ENCODE measurements at regions not wholly inside any gene's neighbourhood (a gene's known extent, or its start where the extent isn't known, plus 50 kb on each side); places are given as distances from the start of the nearest gene placed in this dataset.

DNA sequence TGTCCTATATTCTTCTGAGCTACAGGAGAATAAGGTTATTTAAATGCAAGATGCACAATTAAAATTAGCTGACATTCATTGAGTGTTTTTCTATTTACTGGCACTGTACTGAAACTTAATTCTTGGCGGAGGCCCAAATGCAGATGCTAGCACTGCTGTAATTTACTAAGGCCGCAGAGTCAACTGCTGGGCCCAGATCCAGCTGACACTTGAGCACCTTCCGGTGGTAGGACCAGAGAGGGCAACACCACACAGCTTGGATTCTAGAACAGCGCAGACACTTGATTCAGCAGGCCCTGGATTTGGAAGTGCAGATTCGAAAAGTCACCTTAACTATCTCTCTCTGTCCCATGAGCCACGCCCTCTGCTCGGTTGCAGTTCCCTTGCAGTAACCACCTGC lies 228.6 kb upstream of the TMEM72 start:
- TF ChIP-seq, protein P1, sequence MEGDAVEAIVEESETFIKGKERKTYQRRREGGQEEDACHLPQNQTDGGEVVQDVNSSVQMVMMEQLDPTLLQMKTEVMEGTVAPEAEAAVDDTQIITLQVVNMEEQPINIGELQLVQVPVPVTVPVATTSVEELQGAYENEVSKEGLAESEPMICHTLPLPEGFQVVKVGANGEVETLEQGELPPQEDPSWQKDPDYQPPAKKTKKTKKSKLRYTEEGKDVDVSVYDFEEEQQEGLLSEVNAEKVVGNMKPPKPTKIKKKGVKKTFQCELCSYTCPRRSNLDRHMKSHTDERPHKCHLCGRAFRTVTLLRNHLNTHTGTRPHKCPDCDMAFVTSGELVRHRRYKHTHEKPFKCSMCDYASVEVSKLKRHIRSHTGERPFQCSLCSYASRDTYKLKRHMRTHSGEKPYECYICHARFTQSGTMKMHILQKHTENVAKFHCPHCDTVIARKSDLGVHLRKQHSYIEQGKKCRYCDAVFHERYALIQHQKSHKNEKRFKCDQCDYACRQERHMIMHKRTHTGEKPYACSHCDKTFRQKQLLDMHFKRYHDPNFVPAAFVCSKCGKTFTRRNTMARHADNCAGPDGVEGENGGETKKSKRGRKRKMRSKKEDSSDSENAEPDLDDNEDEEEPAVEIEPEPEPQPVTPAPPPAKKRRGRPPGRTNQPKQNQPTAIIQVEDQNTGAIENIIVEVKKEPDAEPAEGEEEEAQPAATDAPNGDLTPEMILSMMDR (IDR thresholded peaks at IDR 0.05 in 2 of 3, conservative IDR thresholded peaks at IDR 0.05 in 1 of 3; ENCODE audit: borderline replicate concordance in 1 of 3, insufficient read depth in 1 of 3, low read depth in 2 of 3, low read length in 2 of 3): no peak
- no peak for TF ChIP-seq SRF (IDR thresholded peaks at IDR 0.05; ENCODE audit: low read depth)
- TF ChIP-seq, protein P2, sequence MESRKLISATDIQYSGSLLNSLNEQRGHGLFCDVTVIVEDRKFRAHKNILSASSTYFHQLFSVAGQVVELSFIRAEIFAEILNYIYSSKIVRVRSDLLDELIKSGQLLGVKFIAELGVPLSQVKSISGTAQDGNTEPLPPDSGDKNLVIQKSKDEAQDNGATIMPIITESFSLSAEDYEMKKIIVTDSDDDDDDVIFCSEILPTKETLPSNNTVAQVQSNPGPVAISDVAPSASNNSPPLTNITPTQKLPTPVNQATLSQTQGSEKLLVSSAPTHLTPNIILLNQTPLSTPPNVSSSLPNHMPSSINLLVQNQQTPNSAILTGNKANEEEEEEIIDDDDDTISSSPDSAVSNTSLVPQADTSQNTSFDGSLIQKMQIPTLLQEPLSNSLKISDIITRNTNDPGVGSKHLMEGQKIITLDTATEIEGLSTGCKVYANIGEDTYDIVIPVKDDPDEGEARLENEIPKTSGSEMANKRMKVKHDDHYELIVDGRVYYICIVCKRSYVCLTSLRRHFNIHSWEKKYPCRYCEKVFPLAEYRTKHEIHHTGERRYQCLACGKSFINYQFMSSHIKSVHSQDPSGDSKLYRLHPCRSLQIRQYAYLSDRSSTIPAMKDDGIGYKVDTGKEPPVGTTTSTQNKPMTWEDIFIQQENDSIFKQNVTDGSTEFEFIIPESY (IDR thresholded peaks at IDR 0.05; ENCODE audit: extremely low read depth, insufficient replicate concordance, low read length): no peak
- no peak for TF ChIP-seq EZH2 (IDR thresholded peaks at IDR 0.05)
- no peak for TF ChIP-seq EZH2phosphoT487 (IDR thresholded peaks at IDR 0.05; ENCODE audit: borderline replicate concordance)
- no peak for TF ChIP-seq ZFX (IDR thresholded peaks at IDR 0.05)

Data from HCT116 (cell line).